ENCODE measurements at regions not wholly inside any gene's neighbourhood (a gene's known extent, or its start where the extent isn't known, plus 50 kb on each side); places are given as distances from the start of the nearest gene placed in this dataset.

- TF ChIP-seq POLR2A (IDR thresholded peaks at IDR 0.05) (no peak), EP300 (IDR thresholded peaks at IDR 0.05) (no peak)
Observed at GRCh38 chr3:127099982-127100381, 92.9 kb upstream of the PRR23E start.

Data from ovary (tissue), 1 donor.